Fibroblast of villous mesenchyme (primary cell): ENCODE measurements at regions not wholly inside any gene's neighbourhood (a gene's known extent, or its start where the extent isn't known, plus 50 kb on each side); places are given as distances from the start of the nearest gene placed in this dataset.

Source experiments
- DNase-seq: peaks from one replicate; pipeline ENCODE4 v3.0.0-alpha.2; 2010; ENCODE audit warnings: low read depth
- H3K4me3 ChIP-seq: 2 replicates; pipeline ENCODE4 v1.5.1; 2011; ENCODE audit warnings: low read depth, mild to moderate bottlenecking, low read length
- TF ChIP-seq, protein P1 (sequence below): IDR thresholded peaks from 2 replicates; pipeline ENCODE4 v1.5.1; 2012; ENCODE audit warnings: low read depth, mild to moderate bottlenecking, low read length; ENCODE audit not compliant: insufficient read depth

DNA sequence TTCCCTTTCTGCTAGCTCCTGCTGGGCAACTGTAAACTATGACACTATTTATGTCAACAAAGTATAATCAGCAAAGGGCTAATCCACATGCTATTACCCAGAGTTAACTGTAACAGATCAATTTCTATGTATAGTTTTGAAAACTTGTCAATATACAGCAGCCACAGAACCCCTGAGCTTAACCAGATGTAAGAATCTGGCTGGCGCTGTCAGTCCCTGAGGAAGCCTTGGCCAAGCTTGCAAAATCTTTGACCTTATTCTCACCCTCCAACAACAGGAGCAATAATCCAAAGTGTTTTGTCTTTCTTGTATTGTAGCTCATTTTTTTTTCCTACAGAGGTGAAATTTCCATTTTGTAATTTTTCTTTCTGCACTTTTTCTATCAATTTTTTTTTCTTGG, 1230.1 kb upstream of the SLC10A2 start:
- TF ChIP-seq, protein P1, sequence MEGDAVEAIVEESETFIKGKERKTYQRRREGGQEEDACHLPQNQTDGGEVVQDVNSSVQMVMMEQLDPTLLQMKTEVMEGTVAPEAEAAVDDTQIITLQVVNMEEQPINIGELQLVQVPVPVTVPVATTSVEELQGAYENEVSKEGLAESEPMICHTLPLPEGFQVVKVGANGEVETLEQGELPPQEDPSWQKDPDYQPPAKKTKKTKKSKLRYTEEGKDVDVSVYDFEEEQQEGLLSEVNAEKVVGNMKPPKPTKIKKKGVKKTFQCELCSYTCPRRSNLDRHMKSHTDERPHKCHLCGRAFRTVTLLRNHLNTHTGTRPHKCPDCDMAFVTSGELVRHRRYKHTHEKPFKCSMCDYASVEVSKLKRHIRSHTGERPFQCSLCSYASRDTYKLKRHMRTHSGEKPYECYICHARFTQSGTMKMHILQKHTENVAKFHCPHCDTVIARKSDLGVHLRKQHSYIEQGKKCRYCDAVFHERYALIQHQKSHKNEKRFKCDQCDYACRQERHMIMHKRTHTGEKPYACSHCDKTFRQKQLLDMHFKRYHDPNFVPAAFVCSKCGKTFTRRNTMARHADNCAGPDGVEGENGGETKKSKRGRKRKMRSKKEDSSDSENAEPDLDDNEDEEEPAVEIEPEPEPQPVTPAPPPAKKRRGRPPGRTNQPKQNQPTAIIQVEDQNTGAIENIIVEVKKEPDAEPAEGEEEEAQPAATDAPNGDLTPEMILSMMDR = no peak
- DNase-seq = peak; percentile 22
- no peak overlapping the region for H3K4me3 ChIP-seq

DNA sequence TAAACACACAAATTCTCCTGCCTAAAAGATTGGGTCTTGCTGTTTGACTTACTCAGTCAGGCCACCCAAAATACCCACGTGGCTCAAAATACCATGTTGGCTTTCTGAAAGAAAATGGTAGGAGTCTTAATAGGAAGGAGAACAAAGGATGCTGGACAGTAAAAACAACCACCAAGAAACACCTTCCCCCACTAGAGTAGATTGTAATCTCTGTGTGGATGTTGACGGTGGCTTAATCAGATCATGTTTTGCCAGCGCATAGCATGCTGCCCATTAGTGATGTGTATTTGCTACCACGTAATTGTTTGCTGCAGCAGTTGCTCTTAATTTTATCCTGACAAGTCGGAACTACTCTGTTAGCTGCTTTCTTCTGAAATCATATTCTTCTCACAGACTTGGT, 1229.3 kb upstream of the SLC10A2 start:
- no peak overlapping the region for H3K4me3 ChIP-seq
- TF ChIP-seq, protein P1 = no peak
- no peak for DNase-seq

GRCh38 chr13:104289400-104289799, 1223.2 kb upstream of the SLC10A2 start:
- TF ChIP-seq, protein P1 = no peak
- DNase-seq = peak; percentile 8
- no peak overlapping the region for H3K4me3 ChIP-seq

GRCh38 chr13:104288496-104288895, 1222.3 kb upstream of the SLC10A2 start:
- no peak overlapping the region for H3K4me3 ChIP-seq
- TF ChIP-seq, protein P1 = no peak
- no peak for DNase-seq

- TF ChIP-seq, protein P1 = no peak
- no peak for DNase-seq
- H3K4me3 ChIP-seq = no peak overlapping the region
Observed at GRCh38 chr13:104286566-104287290, 1220.5 kb upstream of the SLC10A2 start.

GRCh38 chr13:104281910-104282309, 1215.7 kb upstream of the SLC10A2 start:
- no peak for DNase-seq
- TF ChIP-seq, protein P1 = no peak
- H3K4me3 ChIP-seq = no peak overlapping the region

DNA sequence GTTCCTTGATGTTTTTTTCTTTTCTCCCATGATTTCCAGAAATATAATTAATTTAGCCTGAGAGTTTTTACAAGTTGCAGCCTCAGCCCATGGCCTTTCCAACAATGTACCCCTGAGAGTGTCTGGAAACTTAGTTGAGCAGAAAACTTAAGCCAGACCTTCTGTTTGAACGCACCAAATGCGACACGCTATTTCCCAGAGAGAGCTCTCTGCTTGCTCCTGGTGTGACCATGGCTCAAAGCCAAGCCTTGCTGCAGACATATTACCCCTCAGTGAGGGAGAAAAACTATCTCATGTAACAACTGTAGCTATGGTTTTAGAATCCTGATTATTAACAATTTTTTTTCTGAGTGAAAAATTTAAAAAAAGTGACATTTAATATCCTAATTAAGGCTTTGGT, 1204.5 kb upstream of the SLC10A2 start:
- no peak overlapping the region for H3K4me3 ChIP-seq
- TF ChIP-seq, protein P1 = no peak
- no peak for DNase-seq
